HG03280 (cell line): ENCODE measurements at regions not wholly inside any gene's neighbourhood (a gene's known extent, or its start where the extent isn't known, plus 50 kb on each side); places are given as distances from the start of the nearest gene placed in this dataset.

Experiments used
- ATAC-seq: cut with Tn5 transposase; IDR thresholded peaks from one replicate; pipeline ENCODE4 v1.9.1; 2021; ENCODE audit warnings: mild to moderate bottlenecking, moderate library complexity; ENCODE audit not compliant: unreplicated experiment

- ATAC-seq: no peak
These were observed 51.0 kb upstream of the VEGFC start for GRCh38 chr4:176843710-176844109.

DNA sequence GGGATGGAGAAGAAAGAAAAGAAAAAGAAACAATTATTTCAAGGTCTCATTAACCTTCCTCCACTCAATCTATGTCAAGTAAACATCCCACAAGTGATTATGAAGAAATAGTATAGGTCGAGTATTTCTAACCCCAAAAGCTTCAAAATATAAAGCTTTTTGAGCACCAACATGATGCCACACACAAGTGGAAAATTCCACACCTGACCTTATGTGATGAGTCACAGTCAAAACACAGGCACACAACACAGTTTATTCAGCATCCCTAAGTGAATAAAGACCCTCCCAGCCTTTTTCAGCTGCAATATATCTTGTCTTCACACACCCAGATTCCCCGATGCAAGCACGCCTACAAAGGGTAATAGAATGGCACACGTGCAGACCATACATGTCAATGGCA, 51.7 kb upstream of the VEGFC start:
- no peak for ATAC-seq

DNA sequence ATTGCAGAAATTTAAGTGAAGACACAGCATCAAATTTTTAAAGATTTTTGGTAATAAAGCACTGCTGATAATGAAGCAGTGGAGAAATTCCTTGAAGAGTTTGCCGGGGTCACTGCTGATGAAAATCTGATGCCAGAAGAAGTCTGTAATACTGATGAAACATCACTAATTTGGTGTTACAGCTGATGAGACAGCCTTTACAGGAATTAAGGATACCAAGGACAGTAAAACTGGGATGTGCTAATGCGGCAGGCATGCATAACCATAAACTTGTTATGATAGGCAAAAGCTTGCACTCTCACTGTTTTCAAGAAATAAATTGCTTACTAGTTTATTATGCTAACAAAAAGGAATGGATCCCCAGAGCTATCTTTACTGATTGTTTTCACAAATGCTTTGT, 52.9 kb upstream of the VEGFC start:
- no peak for ATAC-seq

DNA sequence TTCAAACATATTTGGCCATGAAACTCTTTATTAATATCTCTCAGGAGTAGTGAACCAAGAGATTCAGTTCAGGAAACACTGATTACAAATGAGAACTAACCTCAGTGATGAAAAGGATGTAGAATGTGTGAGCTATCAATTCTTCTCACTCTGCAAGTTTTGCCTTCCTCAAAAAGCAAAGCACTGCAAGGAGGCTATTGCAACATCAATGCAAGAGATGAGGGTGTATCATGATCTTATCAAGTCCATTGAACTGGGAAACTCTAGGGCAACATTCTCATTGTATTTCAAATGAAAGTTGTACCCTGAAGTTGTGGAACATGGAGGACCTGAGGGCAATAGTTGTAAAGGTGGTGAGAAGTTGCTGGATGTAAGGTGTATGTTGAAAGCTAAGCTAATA, 56.4 kb upstream of the VEGFC start:
- no peak for ATAC-seq

DNA sequence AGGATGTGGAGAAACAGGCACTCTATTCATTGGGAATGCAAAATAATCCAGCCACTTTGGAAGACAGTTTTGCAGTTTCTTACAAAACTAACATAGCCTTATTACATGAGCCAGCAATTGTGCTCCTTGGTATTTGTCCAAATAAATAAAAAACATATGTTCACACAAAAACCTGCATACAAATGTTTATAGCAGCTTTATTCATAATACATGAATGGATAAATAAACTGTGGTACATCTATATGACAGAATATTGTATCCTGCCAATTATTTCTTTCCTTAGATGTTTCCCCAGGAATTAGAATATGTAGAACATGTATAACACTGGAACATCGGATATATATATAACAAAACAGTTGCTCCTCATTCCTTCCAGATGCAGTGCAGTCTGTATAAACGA, 57.7 kb upstream of the VEGFC start:
- ATAC-seq: no peak

- ATAC-seq: no peak
These were observed 63.7 kb upstream of the VEGFC start for GRCh38 chr4:176856421-176856820.

DNA sequence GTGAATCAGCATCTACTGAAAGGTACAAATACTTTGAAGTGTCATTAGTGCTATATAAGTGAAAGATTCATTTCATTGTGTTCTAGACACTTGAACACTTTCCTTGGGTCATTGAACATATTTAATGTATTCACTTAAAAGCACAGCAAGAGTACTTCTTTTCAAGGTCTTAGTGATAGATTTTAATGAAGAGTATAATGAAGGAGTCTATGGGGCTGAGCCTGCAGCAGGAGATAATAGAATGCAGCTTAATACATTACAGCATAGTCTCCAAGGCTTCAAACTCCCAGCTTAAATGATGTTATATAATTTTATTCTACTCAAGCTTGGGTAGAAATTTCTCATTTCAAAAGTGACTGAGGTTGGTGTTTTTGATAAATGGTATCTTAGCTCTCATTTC, 66.1 kb upstream of the VEGFC start:
- no peak for ATAC-seq

GRCh38 chr4:176864238-176864637, 71.5 kb upstream of the VEGFC start:
- ATAC-seq: no peak

DNA sequence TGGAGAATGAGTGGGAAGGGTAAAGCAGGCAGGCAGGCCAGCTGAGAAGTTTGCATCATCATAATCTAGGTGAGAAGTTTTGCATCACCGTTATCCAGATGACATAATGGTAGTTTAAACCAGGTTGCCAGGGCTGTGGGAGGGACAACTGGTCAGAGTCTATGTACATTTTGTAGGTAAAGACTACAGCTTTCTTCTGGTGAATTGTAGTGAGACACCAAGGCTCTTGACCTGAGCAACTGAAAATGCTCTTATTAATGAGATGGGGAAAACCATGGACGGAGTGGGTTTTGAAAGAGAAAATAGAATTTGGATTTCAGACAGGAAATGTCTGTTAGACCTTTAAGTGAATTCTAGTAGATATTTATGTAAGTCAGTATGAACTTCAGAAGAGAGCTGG, 76.0 kb upstream of the VEGFC start:
- no peak for ATAC-seq

- ATAC-seq: no peak
These were observed 79.7 kb upstream of the VEGFC start for GRCh38 chr4:176872461-176872860.

- ATAC-seq: no peak
These were observed 82.2 kb upstream of the VEGFC start for GRCh38 chr4:176874721-176875445.

- no peak for ATAC-seq
These were observed 82.8 kb upstream of the VEGFC start for GRCh38 chr4:176875446-176875930.

DNA sequence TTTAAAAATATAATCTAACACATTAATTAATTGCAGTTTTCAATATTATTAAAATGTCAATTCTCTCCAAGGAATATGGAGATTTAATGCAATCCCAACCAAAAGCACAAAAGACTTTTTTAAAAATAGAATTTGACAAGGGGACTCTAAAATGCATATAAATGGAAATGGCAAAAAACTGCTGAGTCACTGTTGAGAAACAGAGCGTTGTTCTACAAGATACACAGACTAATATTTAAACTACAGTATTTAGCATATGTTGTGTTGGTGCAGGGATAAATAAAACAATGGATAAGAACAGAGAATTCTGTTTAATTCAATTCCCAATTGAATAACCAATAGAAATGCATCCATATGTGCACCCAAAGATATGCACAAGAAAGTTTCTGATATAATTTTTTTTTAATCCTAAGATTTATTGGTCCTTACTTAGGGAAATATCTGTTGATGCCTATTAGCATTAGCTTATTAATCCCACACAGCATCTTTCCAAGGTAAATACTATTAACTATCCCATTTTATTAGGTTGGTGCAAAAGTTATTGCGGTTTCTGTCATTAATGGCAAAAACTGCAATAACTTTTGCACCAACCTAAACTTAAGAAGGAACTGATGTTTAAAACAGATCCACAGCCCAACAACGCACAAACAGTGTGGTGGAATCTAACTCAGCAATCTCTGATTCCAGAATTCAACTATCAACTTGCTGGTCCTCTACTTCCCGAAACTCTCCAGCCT, 86.8 kb upstream of the VEGFC start:
- ATAC-seq: no peak

DNA sequence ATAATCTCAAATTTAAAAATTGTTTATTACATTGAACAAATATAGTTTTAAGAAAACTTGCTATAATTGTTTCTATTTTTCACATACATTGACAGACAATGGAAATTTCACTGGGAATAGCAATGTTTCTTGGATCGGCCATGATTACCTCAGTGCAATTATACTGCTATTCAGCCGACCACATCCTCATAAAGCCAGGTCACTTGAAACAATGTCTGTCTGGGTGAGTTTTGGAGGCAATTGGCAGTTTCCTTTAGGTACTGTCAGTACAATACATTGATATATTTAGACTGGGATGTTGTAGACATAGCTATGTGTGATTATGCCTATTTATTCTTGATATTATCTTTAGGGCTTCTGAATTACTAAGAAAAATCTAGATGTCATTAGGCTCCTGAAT, 89.5 kb upstream of the VEGFC start:
- no peak for ATAC-seq

DNA sequence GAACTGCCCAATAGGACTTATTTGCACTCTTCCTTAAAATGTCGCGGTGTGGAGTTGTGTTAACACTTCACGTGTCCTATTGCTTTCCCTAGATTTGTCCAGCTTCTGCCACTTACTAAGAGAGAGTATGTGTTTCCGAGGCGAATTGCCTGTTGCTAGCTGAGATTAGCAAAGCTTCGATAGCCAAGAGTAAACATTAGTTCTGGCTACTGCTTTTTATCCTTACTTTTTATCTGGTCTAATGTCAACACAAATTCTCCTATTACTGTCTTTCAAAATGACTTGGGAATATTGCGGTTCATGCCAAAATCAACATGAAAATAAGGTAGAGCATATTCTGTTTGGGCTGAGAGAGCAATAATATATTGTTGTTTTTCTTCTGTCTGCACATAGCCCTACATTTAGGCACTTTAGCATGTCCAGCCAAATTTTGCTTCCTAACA, 90.4 kb upstream of the VEGFC start:
- no peak for ATAC-seq

DNA sequence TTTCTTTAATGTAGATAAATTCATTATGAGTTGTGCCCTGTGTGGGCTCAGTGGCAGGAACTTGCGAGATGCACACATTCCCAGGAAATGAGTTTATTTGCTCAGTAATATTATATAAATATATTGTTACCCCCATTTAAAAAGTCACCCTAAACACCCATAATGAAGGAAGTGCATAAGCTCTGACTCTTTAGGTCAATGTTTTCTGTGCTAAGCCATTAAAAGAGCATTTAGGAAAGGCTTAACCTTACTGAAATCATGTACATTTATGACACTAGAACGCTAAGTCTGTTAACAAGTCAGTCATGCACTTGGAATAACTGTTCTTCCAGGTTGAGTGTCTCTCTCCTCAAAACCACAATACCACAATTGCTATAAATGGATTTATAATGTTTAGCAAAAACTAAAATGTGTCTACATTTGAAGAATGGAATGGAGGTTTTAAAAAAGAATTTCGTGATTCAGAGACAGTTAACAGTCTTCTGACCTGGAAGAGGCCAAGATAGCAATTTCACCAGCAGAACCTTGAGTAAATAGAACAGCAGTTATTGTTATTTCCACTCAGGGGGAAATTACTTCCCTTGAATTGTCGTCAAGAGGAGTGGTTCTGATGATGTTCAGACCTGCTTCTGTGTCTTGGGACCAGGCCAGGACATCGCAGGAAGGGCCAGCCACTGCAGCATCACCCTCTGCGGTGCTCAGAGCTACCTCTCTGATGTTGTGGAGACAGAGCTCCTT, 91.1 kb upstream of the VEGFC start:
- no peak for ATAC-seq

DNA sequence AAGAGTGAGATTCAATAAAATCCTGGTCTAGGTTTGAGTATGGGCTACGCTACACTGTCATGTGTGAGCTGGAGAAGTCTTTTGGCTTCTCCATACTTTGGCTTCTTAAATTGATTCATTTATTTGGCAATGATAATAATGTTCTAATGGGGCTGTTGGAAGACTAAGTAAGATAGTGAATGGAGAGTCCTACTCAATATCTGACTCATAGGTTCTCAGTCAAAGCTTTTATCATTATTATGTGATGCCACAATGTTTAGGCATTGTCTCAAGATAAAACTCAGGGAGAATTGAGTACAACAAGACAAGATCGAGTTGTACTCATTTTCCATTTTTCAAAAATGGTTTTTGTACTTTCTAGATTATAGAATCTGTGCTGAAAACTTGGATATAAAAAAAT, 92.5 kb upstream of the VEGFC start:
- no peak for ATAC-seq

- no peak for ATAC-seq
These were observed 93.4 kb upstream of the VEGFC start for GRCh38 chr4:176886135-176886534.

DNA sequence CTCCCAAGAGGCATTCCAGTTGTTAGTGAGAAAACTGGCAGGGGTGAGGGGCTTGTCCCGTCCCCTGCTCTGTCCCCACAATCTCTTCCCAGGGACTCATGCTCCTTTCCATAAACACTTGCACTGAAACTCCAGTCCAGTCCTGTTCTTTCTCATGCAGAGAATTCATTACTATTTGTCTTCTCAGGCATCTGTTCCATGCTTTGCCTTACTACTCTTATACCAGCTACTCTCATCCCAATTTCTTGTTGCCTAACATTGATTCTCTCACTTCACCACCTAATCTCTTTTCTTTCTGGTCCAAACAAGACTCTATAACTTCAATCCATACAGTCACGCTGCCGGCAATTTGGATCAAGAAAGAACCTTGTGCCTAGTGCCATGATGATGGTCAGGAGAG, 97.1 kb upstream of the VEGFC start:
- no peak for ATAC-seq

- no peak for ATAC-seq
These were observed 101.8 kb upstream of the VEGFC start for GRCh38 chr4:176894498-176894897.

GRCh38 chr4:176896211-176896610, 103.5 kb upstream of the VEGFC start:
- ATAC-seq: no peak

DNA sequence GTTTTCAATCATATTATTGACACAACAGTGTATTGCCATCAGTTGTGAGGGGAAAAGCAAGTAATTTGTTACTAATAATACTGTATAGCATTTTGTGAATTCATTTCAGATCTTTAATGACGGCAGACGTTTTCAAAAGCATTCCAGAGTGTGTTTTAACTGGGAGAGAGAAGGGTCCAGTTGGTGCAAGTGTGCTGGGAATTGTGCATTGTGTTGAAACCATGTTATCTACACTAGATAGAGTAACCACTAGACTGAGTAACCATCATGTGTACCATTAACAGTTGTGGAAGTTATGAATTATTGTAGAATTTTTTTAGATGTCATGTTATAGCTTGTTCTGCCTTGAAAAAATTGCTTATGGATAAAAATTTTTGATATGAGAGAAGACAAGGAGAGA, 104.5 kb upstream of the VEGFC start:
- ATAC-seq: no peak
